ENCODE measurements at regions not wholly inside any gene's neighbourhood (a gene's known extent, or its start where the extent isn't known, plus 50 kb on each side); places are given as distances from the start of the nearest gene placed in this dataset.
"Not testable (repeated sequence)": the region's sequence is repeated elsewhere in the genome, so short reads cannot be mapped to it uniquely, and the experiment has no call there.

GRCh38 chr16:8109510-8110369, 480.6 kb downstream of the TMEM114 start:
- DNase-seq: peak in 1 of 2 experiments; percentile 2

- DNase-seq: no peak
Observed at GRCh38 chr16:8108991-8109509, 481.3 kb downstream of the TMEM114 start.

- DNase-seq: no peak
Observed at GRCh38 chr16:8107296-8107695, 483.0 kb downstream of the TMEM114 start.

- no peak for DNase-seq
Observed at GRCh38 chr16:8103649-8104289, 486.5 kb downstream of the TMEM114 start.

DNA sequence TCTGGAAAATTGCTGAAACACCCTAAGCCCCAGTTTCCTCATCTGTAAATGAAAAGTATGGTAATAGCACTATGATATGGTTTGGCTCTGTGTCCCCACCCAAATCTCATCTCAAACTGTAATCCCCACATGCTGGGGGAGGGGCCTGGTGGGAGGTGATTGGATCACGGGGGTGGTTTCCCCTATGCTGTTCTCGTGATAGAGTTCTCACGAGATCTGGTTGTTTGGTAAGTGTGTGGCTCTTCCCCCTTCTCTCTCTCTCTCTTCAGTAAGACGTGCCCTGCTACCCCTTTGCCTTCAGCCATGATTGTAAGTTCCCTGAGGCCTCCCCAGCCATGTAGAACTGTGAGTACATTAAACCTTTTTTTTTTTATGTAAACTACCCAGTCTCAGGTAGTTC, 490.7 kb downstream of the TMEM114 start:
- DNase-seq: no peak

DNA sequence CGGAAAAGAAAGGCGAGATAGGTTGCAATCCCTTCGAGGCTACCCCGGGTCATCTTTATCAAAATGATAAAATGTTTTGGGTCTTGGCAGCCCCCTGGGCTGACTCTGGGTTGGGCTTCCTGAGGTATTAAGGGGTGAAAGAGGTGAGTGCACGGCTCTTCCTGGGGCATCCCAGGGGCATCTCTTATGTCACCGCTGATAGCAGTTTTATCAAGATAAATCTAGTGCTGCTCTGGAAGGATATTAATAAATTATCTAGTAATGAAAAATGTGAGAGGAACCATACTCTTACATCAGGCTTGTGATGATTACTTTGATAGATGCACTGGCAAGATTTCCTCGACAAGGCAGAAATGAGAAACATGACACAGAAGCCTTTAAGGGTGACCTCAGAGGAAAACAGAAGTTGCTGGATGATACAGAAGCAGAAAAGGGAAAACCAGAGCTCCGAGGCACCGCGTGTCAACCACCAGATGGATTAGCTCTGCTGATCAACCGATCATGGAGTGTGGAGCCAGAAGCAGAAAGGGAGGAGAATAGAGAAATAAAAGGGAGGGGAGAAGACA, 491.3 kb downstream of the TMEM114 start:
- no peak for DNase-seq

DNA sequence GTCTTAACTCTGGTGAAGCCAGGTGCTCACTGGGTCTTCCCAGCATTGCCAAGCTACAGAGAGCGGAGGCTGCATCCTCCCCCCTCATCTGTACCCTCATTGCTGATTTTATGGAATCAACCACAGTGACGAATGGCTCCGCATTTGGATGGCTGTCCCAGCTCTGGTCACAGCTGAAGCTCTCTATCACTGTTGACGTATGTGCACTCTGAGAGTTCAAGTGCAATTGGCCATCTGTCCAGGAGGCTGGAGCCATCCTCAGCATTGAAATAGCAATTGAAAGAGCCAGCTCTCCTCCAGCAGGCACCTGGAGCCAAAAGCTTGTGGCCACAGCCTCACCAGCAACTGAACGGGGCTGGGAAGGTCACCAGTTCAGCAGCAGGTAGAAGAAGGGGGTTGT, 494.1 kb downstream of the TMEM114 start:
- no peak for DNase-seq

GRCh38 chr16:8094696-8095095, 495.6 kb downstream of the TMEM114 start:
- DNase-seq: no peak

- DNase-seq: no peak
Observed at GRCh38 chr16:8088820-8089338, 501.4 kb downstream of the TMEM114 start.

DNA sequence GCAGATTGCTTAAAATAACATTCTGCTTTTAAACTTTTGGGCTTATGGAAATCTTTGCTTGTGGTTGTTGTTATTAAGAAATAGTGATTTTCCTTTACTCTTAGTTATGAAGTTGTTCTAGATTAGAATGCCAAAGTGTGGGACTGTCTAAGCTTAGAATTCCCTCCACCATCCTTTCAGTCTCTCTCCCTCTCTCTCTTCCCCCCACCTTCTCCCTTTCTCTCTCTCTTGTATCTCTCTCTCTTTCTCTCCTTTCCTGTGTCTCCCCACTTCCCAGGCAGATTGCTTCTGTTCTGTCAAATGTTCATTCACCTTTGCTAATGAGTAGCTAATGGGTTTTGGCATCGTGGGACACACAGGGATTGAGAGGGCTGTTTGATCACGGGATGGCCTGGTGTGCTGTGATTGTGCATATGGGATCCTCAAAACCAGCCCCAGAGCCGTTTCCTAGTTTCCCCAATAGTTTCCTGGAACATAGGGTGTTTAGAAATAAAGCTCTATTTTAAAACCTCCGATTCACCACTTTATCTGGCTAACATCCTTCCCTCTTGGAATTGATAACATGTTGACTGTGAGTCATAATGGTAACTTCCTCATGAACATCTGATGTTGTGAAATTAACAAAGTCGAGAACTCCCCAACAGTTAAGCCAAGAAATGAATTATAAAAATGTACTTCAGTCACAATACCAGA, 502.6 kb downstream of the TMEM114 start:
- no peak for DNase-seq

- DNase-seq: no peak
Observed at GRCh38 chr16:8087146-8087545, 503.2 kb downstream of the TMEM114 start.

- no peak for DNase-seq
Observed at GRCh38 chr16:8084882-8085281, 505.4 kb downstream of the TMEM114 start.

DNA sequence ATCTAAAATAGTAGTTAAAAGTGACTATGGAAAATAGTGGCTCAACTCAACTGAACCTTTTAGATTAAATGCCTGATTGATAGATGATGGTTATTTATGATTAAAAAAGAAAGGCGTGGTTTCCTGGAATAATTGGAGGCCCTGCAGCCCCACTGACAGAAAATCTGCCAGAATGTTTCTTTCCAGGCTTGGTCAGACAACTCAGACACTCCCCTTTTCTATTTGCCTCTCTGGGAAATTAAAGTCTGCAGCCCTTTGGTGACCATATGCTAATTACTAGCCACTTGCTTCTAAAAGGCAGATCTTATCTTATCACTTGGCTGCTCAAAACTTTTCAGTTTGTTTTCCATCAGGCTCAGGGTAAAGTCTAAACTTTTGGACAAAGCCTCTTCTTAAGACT, 506.0 kb downstream of the TMEM114 start:
- DNase-seq: no peak

GRCh38 chr16:8083560-8083959, 506.8 kb downstream of the TMEM114 start:
- DNase-seq: no peak

DNA sequence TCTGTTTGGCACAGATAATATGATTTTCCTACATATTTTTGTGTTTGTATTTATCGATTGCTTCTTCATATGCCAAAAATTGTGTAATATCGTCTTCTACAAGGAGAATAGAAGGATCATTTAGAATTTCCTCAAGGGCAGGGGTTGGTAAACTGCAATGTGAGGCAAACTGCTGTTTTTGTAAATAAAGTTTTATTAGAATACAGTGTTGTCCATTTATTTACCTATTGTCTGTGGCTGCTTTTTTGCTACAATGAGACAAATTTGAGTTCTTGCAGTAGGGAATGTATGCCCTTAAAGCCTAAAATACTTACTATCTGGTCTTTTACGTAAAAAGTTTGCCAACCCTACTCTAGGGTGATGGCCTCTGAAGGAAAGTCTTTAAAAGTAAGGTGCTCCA, 509.5 kb downstream of the TMEM114 start:
- no peak for DNase-seq

GRCh38 chr16:8075271-8075670, 515.0 kb downstream of the TMEM114 start:
- DNase-seq: no peak

GRCh38 chr16:8070506-8070905, 519.8 kb downstream of the TMEM114 start:
- no peak for DNase-seq

DNA sequence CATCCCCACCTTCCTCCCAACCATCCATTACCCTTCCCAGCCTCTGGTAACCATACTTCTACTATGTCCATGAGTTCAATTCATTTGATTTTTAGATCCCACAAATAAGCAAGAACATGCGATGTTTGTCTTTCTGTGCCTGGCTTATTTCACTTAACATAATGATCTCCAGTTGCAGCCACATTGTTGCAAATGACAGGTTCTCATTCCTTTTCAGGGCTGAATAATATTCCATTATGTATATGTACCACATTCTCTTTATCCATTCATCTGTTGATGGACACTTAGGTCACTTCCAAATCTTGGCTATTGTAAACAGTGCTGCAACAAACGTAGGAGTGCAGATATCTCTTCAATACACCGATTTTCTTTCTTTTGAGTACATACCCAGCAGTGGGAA, 522.1 kb downstream of the TMEM114 start:
- not testable (repeated sequence) for DNase-seq

GRCh38 chr16:8063159-8063558, 527.2 kb downstream of the TMEM114 start:
- DNase-seq: no peak

DNA sequence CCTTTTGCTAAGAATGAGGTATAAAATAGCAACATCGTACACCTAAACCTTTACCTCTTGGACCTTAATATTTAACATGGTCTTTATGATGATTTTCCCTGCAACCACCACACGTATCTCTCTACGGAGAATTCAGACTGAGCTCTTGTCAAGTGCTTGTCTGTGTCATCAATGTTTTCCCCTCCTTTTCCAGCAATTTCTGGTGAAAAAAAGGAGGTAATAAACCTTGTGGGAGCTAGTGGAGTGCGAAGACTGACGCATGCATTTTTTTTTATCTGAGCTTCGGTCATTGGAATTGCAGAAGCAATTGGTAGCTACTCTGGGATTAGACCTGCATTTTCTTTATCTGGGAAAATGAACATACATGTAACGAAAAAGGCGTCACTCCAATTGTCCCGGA, 527.6 kb downstream of the TMEM114 start:
- no peak for DNase-seq

DNA sequence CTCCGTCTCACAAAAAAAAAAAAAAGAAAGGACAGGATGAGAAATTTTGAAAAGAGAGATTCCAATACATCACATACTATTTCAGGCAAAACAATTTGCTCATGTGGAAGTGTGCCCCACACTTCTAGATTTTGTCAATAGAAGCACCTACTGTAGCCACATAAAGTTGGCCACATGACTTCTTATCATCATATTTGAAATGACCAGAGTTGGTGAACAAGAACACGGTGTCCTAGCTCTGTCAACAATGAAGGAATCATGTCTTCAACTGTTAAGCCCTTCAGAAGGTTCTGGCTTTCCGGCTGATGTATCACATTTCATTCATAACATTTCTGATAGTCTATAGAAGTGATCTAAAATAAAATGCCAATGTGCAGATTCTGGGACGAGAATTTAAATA, 534.5 kb downstream of the TMEM114 start:
- DNase-seq: no peak

DNA sequence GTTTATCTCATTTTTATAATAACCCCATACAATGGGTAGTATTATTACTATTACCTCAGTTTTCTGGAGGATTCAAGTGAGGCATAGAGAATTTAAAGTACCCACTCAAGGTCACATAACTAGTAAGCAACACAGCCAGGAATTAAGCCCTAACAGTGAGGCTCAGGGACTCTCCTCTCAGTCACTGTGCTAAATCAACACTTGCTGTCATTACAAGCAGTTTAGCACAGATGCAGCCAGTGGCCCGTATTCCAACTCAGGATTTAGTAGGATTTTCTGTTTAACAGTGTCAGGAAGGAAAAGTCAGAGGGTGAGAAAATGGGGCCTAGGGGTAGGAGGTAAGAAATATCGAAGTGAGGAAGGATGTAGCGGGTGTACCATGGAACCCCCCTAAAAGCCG, 536.9 kb downstream of the TMEM114 start:
- DNase-seq: no peak

- no peak for DNase-seq
Observed at GRCh38 chr16:8048433-8048832, 541.9 kb downstream of the TMEM114 start.

Measured in NCI-H524 (cell line).